NB4 (cell line): ENCODE measurements at regions not wholly inside any gene's neighbourhood (a gene's known extent, or its start where the extent isn't known, plus 50 kb on each side); places are given as distances from the start of the nearest gene placed in this dataset.

ENCODE experiments used
- MYC ChIP-seq: IDR thresholded peaks from 2 replicates; pipeline ENCODE4 v1.6.1; 2011; ENCODE audit warnings: low read depth, low read length
- POLR2A ChIP-seq: IDR thresholded peaks from 2 replicates; pipeline ENCODE4 v1.6.1; 2011; ENCODE audit warnings: mild to moderate bottlenecking; ENCODE audit not compliant: insufficient read length; ENCODE audit errors: extremely low read depth
- TF ChIP-seq, protein P1 (sequence below): IDR thresholded peaks from one replicate; pipeline ENCODE4 v1.5.1; 2012; ENCODE audit warnings: low read depth, low read length
- TF ChIP-seq, protein P2 (sequence below): IDR thresholded peaks from 2 replicates; pipeline ENCODE4 v1.6.1; 2011; ENCODE audit warnings: low read depth, low read length

DNA sequence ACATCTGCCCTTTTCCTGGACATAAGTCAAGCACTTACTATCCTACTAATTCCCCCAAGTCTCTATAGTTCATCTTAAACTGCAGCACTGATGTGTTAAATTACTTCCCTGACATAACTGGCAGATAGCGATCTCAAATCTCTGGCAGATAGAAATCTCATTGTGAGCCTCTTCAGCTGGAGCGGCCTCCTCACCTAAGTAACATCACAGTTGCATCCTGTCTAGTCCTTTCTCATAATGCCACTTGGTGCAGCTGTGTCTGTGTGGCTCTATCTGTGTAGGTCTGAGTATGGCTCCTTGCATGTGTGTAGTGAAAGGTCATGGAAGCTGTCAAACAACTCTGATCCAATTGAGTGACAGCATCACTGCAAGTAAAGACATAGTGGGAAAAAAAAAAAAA, 53.6 kb upstream of the FST start:
- TF ChIP-seq, protein P1, sequence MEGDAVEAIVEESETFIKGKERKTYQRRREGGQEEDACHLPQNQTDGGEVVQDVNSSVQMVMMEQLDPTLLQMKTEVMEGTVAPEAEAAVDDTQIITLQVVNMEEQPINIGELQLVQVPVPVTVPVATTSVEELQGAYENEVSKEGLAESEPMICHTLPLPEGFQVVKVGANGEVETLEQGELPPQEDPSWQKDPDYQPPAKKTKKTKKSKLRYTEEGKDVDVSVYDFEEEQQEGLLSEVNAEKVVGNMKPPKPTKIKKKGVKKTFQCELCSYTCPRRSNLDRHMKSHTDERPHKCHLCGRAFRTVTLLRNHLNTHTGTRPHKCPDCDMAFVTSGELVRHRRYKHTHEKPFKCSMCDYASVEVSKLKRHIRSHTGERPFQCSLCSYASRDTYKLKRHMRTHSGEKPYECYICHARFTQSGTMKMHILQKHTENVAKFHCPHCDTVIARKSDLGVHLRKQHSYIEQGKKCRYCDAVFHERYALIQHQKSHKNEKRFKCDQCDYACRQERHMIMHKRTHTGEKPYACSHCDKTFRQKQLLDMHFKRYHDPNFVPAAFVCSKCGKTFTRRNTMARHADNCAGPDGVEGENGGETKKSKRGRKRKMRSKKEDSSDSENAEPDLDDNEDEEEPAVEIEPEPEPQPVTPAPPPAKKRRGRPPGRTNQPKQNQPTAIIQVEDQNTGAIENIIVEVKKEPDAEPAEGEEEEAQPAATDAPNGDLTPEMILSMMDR = no peak
- TF ChIP-seq POLR2A (no peak), MYC (no peak)
- TF ChIP-seq, protein P2, sequence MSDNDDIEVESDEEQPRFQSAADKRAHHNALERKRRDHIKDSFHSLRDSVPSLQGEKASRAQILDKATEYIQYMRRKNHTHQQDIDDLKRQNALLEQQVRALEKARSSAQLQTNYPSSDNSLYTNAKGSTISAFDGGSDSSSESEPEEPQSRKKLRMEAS = no peak
